GM21737 (cell line): ENCODE measurements at regions not wholly inside any gene's neighbourhood (a gene's known extent, or its start where the extent isn't known, plus 50 kb on each side); places are given as distances from the start of the nearest gene placed in this dataset.
"Not testable (repeated sequence)": the region's sequence is repeated elsewhere in the genome, so short reads cannot be mapped to it uniquely, and the experiment has no call there.

Source experiments
- ATAC-seq: cut with Tn5 transposase; IDR thresholded peaks from one replicate; pipeline ENCODE4 v1.9.1; 2021; ENCODE audit warnings: mild to moderate bottlenecking, moderate library complexity; ENCODE audit not compliant: unreplicated experiment

DNA sequence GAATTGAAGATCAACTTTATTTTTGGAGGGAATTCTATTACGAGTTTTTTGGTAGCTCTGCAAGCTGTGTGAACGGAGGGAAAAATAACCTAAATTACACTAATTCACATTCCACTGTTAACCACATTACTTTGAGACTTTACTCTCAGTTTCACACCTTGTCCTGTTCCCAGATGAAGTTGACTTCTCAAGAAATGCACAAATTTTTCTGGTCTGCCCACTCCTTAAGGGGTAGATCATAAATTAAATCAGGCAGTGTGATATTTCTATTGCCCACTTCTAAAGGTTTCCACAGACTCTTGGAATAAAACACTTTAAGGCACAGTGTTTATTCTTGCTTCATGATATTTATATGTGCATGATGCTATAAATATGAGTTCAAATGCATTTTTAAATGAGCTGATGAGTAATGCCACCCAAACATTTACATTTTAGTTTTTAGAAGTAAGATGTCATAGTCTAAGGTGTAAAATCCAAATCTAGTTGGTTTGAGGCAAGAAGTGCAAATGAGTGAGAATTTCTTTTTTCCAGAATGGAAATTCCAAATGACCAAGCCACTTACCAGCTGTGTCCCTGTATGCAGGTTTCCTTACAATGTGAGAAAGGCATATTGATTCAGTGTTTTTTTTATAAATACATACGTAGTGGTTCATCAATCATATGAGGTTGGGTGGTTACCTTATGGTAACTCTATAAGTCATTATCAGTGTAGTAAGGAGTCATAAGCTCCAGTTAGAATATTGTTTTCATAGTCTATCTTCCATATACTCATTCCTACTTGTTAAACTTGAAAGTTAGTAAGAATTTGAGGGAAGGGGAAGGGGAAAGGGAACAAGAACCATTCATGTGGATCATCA, 437.7 kb upstream of the MEF2C start:
- no peak for ATAC-seq

- not testable (repeated sequence) for ATAC-seq
Measured at GRCh38 chr5:89317838-89318237, 434.9 kb upstream of the MEF2C start.

DNA sequence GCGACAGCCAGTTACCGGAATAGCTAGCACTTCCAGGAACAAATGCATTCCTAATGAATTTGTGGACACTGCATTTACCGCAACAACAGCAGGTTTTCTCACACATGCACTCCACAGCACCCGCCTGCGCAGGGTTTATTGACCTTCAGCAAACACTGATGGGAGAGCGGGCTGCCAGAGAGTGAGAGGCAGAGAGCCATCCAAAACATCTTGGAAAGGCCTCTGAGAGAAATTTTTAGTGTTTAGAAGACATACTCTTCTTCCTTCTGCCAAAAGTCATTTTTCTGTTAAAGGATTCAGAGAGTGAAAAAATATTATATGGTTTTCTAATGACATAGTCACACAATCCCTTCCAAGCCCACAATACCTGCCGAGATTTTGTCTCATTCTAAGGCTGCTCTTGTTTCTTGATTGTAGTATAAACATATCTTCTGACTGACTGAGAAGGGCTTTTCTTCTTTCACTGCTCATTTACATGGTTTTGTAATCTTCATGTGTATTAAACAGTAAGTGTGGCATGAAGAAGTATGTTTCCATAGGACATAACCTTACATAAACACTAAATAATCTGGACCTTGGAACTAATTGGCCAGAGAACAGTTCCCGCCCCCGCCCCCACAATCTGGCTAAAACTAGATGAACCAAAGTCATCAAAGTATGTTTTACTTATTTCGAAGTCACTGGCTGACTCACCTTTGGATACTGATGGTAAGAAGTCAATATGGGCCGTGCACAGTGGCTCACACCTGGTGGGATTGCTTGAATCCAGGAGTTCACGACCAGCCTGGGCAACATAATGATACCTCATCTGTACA, 432.5 kb upstream of the MEF2C start:
- ATAC-seq: no peak

DNA sequence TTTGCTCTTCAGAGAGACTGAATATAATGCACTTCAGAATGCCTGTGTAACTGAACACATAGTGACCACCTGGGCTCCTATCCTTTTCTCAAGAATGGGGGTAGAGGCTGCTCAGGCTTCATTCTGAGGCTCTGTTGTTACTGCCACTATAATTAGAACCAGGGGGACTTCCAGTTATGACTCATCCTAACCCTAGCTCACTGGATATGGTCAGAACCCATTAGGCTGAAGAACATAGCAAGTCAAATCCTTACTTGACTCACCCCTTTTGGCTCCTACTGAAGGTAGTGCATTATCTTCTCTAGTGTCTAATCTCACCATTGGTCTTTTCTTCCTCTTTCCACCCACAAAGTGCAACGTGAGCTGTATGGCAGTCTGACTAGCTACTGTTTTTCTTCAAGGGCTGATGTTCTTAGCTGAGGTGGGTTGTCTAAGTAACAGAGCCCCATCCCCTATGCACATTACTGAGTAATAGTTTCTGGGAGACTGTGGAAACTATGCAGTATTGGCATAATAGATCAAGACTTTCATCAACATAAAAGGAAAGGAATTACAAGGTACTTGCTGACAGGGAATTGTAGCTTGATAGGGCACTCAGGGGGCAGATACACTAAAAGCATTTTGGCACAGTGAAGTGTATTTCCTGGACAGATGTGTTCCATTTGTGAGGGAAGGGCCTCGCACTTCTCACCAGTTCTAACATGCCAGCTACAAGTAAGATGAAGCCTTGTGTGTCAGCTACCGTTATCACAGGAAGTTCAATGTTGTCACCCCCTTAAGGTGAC, 431.0 kb upstream of the MEF2C start:
- peak; percentile 96 for ATAC-seq

- no peak for ATAC-seq
Measured at GRCh38 chr5:89313044-89313443, 430.1 kb upstream of the MEF2C start.

DNA sequence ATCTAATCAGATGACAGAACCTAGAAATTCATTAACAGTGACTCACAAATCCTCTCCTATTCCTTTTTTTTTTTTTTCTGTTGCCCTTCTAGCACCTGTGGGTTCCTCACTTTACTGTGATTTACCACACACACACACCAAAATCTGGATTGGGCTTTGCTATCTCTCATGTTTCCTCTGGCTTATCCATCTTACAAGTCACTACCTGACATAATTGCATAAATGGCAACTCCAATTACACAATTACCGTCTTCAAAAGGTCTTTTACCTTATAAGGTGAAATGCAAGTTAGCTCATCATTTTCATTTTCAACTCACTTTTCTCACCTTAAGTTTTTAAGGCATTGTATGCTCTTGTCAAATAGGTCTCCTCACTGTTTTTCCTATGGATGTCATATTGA, 426.3 kb upstream of the MEF2C start:
- ATAC-seq: no peak

- peak; percentile 89 for ATAC-seq
Measured at GRCh38 chr5:89308606-89309040, 425.6 kb upstream of the MEF2C start.

- no peak for ATAC-seq
Measured at GRCh38 chr5:89307972-89308371, 425.0 kb upstream of the MEF2C start.

- not testable (repeated sequence) for ATAC-seq
Measured at GRCh38 chr5:89307141-89307540, 424.2 kb upstream of the MEF2C start.

DNA sequence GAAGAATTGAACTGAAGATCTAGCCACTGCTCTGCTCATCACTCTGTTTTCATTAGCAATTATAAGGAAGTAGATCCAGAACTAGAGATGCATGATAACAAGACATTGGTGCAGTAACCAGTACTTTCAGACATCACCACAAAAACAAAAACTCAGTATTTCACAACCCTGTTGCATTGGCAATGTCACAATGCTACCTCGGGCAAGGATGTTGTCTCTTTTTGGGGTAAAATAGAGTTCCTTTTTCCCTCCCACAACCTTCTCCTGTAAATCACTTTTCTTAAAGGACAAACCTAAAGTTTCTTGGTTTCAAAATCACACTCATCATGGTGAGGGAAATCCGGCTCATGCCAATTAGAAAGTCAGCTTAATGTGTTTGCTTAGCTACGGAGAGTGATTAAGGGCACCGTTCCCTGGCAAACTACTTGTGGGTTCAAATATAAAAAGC, 420.1 kb upstream of the MEF2C start:
- ATAC-seq: peak; percentile 56

GRCh38 chr5:89302102-89302891, 419.3 kb upstream of the MEF2C start:
- ATAC-seq: no peak

- peak; percentile 84 for ATAC-seq
Measured at GRCh38 chr5:89301321-89302025, 418.5 kb upstream of the MEF2C start.

DNA sequence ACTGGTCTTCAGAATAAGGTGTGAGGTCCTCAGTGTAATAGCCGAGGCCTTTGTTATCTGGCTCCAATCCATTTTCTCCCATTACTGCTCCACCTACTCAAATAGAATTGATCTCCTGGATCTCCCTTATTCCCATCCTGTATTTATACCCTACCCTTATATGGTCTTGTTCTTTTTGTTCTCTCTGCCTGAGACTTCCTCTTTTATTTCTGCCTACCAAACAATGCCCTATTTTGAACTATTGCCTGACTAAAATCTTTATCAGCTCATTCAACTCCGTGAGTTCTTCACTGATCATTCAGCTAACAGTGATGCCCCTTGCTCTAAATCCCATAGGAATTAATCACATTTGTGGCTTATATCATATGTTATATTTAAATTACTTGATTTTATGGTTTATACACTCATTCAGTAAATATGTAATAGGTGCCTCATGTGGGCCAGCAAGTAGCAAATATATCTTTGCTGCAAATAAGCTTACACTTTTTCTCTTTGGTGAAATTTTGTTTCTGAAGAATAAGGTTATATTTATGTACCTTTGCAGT, 417.5 kb upstream of the MEF2C start:
- no peak for ATAC-seq

DNA sequence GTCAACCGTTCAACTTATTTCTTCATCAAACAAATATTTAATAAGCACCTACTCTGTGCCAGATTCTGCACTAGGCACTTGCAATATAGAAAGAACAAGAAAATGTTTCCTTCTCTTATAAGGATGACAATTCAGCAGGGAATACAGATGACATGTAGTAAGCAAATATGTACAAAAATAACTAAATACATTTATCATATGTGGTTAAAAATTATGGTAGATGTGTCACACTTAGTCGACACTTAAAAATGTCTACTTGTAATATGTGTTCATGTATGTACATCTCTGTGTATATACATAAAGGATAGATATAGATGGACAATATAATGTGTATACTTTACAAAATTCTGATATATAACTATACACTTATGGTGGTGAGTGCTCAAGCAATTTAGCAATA, 417.0 kb upstream of the MEF2C start:
- no peak for ATAC-seq

GRCh38 chr5:89297066-89297465, 414.1 kb upstream of the MEF2C start:
- no peak for ATAC-seq

- ATAC-seq: no peak
Measured at GRCh38 chr5:89293810-89294209, 410.8 kb upstream of the MEF2C start.

DNA sequence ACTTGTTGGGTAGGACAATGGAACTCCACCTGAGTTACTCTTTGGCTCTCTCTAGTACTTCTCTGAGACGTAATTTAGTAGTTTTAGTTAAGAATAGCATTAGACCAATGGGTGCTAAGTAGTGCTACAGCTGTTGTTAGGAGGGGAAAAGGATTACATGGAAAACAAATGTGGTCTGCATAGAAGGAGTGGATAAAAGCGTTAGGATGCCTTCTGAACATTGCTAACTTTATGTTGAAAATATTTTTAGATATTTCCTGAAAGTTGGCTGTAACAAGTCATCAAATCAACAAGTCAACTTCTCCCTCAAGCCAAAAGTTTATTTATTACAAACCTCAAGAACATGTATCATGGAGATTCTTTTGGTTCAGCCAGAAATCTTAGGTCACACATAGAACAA, 409.5 kb upstream of the MEF2C start:
- no peak for ATAC-seq

- ATAC-seq: no peak
Measured at GRCh38 chr5:89289604-89290003, 406.6 kb upstream of the MEF2C start.

DNA sequence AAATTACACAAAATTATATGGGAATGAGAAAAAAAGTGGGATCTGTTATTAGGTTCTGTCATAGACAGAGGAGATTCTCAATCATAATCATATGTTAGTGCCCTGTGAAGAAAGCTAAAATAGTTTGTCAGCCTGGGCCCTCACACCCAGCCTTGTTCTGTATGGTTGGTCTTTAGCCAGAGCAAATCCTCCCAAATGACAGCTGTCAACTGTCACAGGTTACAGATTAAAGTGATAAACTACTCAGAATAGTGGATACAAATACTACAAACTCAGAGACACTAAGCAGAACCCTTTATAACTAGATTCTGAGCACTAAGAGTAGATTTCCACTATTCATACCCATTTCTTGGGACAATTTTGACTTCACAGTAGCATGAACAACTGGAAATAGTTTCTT, 405.0 kb upstream of the MEF2C start:
- ATAC-seq: no peak
